ENCODE measurements at regions not wholly inside any gene's neighbourhood (a gene's known extent, or its start where the extent isn't known, plus 50 kb on each side); places are given as distances from the start of the nearest gene placed in this dataset.

DNA sequence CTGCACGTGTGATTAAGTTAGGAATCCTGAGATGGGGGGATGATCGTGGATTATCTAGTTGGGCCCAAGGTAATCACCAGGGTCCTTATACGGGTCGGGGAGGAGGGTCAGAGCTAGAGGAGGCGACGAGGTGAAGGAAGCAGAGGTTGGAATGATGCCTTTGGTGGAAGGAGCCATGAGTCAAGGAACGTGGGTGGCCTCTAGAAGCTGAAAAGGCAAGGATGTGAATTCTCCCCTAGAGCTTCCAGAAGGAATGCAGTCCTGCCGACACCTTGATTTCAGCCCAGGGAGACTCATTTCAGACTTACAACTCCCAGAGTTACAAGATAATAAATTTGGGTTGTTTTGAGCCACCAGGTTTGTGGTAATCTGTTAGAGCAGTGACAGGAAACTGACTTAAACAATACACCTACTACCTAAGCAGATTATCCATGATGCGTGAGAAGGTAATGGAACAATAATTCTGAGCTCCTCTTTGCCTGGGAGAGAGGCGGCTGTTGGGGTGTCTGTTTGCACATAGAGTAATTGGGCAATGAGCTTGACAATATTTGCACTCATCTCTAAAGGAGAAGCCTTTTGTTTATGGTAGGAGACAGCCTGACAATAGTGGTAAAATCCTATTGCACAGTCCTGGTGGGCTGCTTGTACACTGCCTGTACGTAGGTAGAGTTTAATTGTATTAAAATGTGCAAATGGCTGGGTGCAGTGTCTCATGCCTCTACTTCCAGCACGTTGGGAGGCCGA, 129.3 kb upstream of the IER5L start:
- Histone ChIP-seq H3K9ac (ENCODE audit: low read length) (no peak overlapping the region), H3K36me3 (ENCODE audit: low read depth, low read length) (no peaks in the 10 kb centered on the region), H3K4me3 (ENCODE audit: low read length) (no peak overlapping the region), H4K20me1 (ENCODE audit: low read length) (no peaks in the 10 kb centered on the region), H3K79me2 (ENCODE audit: low read length) (no peaks in the 10 kb centered on the region), H3K4me1 (ENCODE audit: insufficient read depth, low read length) (no peaks in the 10 kb centered on the region), H3K9me2 (replicated peaks; ENCODE audit: low read length) (no peaks in the 10 kb centered on the region), H3K9me3 (ENCODE audit: low read length) (no peaks in the 10 kb centered on the region), H3K27ac (ENCODE audit: low read length) (no peak overlapping the region), H3K27me3 (ENCODE audit: low read length) (no peaks in the 10 kb centered on the region), H3F3A (ENCODE audit: low read length, unreplicated experiment) (no peaks in the 10 kb centered on the region), H2AFZ (ENCODE audit: low read length) (no peak overlapping the region), H3K4me2 (ENCODE audit: low read length) (no peak overlapping the region)
- TF ChIP-seq EZH2 (IDR thresholded peaks at IDR 0.05; ENCODE audit: low read length, unreplicated experiment) = no peak
- TF ChIP-seq, protein P1, sequence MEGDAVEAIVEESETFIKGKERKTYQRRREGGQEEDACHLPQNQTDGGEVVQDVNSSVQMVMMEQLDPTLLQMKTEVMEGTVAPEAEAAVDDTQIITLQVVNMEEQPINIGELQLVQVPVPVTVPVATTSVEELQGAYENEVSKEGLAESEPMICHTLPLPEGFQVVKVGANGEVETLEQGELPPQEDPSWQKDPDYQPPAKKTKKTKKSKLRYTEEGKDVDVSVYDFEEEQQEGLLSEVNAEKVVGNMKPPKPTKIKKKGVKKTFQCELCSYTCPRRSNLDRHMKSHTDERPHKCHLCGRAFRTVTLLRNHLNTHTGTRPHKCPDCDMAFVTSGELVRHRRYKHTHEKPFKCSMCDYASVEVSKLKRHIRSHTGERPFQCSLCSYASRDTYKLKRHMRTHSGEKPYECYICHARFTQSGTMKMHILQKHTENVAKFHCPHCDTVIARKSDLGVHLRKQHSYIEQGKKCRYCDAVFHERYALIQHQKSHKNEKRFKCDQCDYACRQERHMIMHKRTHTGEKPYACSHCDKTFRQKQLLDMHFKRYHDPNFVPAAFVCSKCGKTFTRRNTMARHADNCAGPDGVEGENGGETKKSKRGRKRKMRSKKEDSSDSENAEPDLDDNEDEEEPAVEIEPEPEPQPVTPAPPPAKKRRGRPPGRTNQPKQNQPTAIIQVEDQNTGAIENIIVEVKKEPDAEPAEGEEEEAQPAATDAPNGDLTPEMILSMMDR (conservative IDR thresholded peaks at IDR 0.05; ENCODE audit: low read depth, low read length) = no peak
- no peak for TF ChIP-seq EZH2phosphoT487 (IDR thresholded peaks at IDR 0.05; ENCODE audit: borderline replicate concordance, low read length)
- no peak for DNase-seq
- ATAC-seq = no peak
- POLR2A ChIA-PET (ENCODE audit: unreplicated experiment) = no interaction called here
- BruUV-seq (replicated peaks) = no TSS peak
- CTCF ChIA-PET = no interaction called here
- intact Hi-C loops (cut with micrococcal nuclease) = no loop called here

DNA sequence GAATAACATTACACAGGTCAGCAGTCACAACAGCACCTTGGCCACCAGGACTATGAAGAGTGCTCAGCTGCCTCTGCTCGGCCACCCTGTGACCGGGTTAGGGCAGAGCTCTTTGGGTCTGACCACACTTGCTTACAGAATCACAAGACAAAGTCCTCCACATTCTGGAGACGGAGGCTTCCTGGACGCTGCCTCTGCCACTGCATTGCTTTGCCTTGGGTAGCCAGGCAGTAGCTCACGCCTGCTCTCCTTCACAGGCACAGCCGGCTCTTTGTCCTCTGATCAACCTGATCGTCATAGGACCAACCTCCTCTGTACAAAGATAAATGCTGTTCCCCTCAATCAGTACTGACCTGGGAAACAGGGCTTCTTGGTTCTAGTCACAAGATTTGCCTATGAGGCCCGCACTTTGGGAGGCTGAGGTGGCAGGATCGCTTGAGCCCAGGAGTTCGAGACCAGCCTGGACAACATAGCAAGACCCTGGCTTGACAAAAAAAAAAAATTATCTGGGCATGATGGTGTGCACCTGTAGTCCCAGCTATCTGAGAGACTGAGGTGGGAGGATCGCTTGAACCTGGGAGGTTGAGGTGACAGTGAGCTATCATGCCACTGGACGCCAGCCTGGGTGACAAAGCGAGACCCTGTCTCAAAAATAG, 128.4 kb upstream of the IER5L start:
- H4K20me1 ChIP-seq (ENCODE audit: low read length) = no peaks in the 10 kb centered on the region
- ATAC-seq (no peak), DNase-seq (no peak)
- ChIA-PET POLR2A (ENCODE audit: unreplicated experiment) (no interaction called here), CTCF (no interaction called here)
- no peaks in the 10 kb centered on the region for H3K36me3 ChIP-seq (ENCODE audit: low read depth, low read length)
- H3K9me3 ChIP-seq (ENCODE audit: low read length) = no peaks in the 10 kb centered on the region
- no peak overlapping the region for H3K4me2 ChIP-seq (ENCODE audit: low read length)
- no peak overlapping the region for H3K4me3 ChIP-seq (ENCODE audit: low read length)
- intact Hi-C loops (cut with micrococcal nuclease) = no loop called here
- no peaks in the 10 kb centered on the region for H3K4me1 ChIP-seq (ENCODE audit: insufficient read depth, low read length)
- BruUV-seq (replicated peaks) = no TSS peak
- H3K9me2 ChIP-seq (replicated peaks; ENCODE audit: low read length) = no peaks in the 10 kb centered on the region
- H2AFZ ChIP-seq (ENCODE audit: low read length) = no peak overlapping the region
- H3K9ac ChIP-seq (ENCODE audit: low read length) = no peak overlapping the region
- TF ChIP-seq, protein P1 (conservative IDR thresholded peaks at IDR 0.05; ENCODE audit: low read depth, low read length) = no peak
- TF ChIP-seq EZH2phosphoT487 (IDR thresholded peaks at IDR 0.05; ENCODE audit: borderline replicate concordance, low read length) (no peak), EZH2 (IDR thresholded peaks at IDR 0.05; ENCODE audit: low read length, unreplicated experiment) (no peak)
- no peaks in the 10 kb centered on the region for H3K27me3 ChIP-seq (ENCODE audit: low read length)
- H3K27ac ChIP-seq (ENCODE audit: low read length) = no peak overlapping the region
- H3K79me2 ChIP-seq (ENCODE audit: low read length) = no peaks in the 10 kb centered on the region
- H3F3A ChIP-seq (ENCODE audit: low read length, unreplicated experiment) = no peaks in the 10 kb centered on the region

DNA sequence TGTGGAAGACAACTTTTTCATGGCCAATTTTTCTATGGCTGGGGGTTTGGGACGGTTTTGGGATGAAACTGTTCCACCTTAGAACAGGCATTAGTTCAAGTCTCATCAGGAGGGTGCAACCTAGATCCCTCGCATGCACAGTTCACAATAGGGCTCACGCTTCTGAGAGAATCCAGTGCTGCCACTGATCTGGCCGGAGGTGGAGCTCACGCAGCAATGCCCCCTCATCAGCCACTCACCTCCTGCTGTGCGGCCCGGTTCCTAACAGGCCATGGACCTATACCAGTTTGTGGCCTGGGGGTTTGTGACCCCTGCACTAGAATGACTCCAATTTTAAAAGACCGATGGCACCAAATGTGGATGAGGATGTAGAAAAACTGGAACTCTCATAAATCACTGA, 127.2 kb upstream of the IER5L start:
- Histone ChIP-seq H3K4me2 (ENCODE audit: low read length) (no peak overlapping the region), H3K4me1 (ENCODE audit: insufficient read depth, low read length) (no peaks in the 10 kb centered on the region), H3F3A (ENCODE audit: low read length, unreplicated experiment) (no peaks in the 10 kb centered on the region), H3K27me3 (ENCODE audit: low read length) (no peaks in the 10 kb centered on the region), H3K9me3 (ENCODE audit: low read length) (no peaks in the 10 kb centered on the region), H3K79me2 (ENCODE audit: low read length) (no peaks in the 10 kb centered on the region), H3K4me3 (ENCODE audit: low read length) (no peak overlapping the region), H4K20me1 (ENCODE audit: low read length) (no peaks in the 10 kb centered on the region), H3K9me2 (replicated peaks; ENCODE audit: low read length) (no peaks in the 10 kb centered on the region), H3K27ac (ENCODE audit: low read length) (no peak overlapping the region), H3K9ac (ENCODE audit: low read length) (no peak overlapping the region), H2AFZ (ENCODE audit: low read length) (no peak overlapping the region), H3K36me3 (ENCODE audit: low read depth, low read length) (no peaks in the 10 kb centered on the region)
- CTCF ChIA-PET = no interaction called here
- ATAC-seq = no peak
- BruUV-seq (replicated peaks) = no TSS peak
- DNase-seq = no peak
- POLR2A ChIA-PET (ENCODE audit: unreplicated experiment) = no interaction called here
- intact Hi-C loops (cut with micrococcal nuclease) = no loop called here
- TF ChIP-seq EZH2 (IDR thresholded peaks at IDR 0.05; ENCODE audit: low read length, unreplicated experiment) = no peak
- TF ChIP-seq EZH2phosphoT487 (IDR thresholded peaks at IDR 0.05; ENCODE audit: borderline replicate concordance, low read length) = no peak
- TF ChIP-seq, protein P1 (conservative IDR thresholded peaks at IDR 0.05; ENCODE audit: low read depth, low read length) = no peak

All from PC-3 (cell line).